ENCODE measurements at regions not wholly inside any gene's neighbourhood (a gene's known extent, or its start where the extent isn't known, plus 50 kb on each side); places are given as distances from the start of the nearest gene placed in this dataset.

DNA sequence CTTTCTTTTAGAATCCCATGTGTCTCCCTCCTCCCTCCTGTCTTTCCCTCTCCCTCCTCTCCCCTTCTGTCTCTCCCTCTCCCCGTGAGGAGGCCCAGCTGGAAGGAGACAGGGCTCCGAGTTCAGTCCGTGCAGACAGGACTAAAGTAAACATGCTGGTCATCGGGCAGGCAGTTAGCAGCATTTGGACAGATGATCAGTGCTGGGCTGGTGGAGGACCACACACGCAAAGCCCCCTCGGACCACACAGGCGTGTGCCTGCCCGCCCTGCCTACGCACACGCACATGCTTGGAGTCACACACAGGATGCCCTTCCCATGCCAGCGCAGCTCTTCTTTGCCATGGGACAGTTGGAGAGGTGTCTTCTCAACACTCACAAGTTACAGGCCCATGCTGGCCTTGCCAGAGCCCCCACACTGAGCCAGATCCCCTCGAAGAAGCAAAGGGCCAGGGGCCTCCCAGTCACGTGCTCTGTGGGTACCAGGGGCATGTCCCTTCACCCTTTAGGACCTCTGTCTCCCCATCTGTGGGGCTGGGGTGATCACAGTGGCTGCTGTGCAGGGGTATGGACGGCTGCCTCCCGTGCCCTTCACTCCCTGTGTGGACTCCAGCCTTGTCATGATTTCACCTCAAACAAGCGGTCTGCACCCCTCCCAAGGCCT, 215.7 kb upstream of the FOXF1 start:
- DNase-seq (ENCODE audit: low read depth in 2 of 2): no peak

DNA sequence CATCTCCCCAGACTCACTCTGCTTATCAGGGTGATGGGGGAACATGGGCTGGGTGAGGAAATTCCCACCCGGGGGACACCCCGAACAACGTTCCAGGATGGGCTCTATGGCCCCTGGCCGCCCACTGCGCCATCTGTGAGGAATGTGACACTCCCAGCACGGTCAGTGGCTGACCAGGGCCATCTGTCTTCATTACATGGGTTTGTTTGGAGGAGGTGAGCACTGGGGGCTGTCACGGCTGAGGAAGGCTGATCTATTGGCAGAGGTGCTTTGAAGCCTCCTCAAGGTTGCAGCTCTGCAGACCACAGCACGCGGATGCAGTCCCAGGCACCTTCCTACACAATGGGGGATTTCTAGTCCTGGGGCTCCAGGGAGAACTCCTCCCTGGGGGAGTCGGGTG, 214.1 kb upstream of the FOXF1 start:
- no peak for DNase-seq (ENCODE audit: low read depth in 2 of 2)

DNA sequence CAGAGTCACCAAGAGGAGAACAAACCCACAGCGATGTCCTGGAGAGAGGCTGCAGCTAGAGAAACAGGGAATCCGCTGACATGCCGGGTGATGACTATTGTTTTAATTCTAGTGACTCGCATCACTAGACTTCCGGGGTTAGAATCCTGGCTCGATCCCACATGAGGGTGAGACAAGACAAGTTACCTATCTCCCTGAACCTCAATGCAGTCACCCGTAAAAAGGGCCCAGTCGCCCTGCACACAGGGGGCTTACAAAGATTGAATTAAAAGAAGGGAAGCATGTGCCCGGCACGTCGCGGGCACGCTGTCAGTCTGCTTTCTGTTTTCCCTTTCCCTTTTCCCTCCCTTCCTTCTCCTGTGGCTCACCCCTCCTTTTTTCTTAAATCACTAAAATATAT, 212.9 kb upstream of the FOXF1 start:
- no peak for DNase-seq (ENCODE audit: low read depth in 2 of 2)

DNA sequence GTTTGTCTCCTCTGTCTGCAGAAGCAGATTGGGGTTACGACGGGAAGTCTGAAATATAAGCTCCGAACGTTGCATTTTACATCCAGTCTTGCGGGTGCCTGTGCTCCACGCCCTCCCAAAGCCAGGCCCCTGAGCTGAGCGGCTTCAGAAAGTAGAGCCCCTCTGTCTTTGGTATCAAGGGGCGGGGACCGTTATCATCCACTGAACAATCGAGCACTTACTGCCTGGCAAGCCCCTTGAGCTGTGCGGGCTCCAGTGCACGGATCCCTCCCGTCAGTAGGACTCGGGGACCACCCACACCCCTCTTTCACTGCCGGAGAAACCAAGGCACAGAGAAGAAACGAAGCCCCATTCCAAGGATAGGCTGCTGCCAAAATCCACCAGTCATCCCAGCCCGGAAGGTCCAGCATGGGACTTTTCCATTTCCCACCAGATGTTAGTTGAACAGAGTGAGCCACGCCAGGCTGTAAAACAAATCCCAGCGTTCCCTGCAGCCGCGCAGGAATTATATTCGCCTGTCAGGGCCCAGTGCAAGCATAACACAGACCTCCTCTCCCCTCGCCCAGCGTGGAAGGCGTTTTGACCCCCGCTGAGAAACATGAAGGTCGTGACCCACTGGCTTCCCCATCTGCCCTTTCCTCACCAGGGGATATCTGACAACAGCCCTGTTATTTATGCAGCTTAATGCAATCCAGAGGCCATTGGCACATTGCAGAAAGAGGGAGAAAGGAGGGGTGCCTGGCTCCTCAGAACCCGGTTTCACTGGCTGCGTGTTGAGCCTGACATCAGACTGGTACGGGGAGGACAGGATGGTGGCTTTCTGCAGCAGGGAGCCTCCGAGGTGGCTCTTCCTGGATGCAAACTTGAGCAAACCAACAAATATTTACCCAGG, 212.2 kb upstream of the FOXF1 start:
- no peak for DNase-seq (ENCODE audit: low read depth in 2 of 2)

DNA sequence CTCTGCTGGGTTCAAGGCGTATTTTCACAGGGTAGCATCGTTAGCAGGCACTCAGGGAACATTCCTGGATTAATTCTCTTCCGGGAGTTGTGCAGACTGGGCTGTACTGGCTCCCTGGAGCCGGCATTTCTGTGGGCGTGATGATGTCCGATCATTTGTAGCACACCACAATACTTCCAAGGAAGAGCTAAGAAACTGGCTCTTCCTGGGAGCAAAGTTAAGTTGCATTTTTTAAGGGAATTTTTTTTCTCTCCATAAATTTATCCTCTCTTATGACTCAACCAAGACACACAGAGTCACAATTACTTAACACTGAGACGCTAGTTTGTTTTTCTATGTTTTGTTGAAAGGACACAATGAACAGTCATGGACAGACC, 211.6 kb upstream of the FOXF1 start:
- no peak for DNase-seq (ENCODE audit: low read depth in 2 of 2)

DNA sequence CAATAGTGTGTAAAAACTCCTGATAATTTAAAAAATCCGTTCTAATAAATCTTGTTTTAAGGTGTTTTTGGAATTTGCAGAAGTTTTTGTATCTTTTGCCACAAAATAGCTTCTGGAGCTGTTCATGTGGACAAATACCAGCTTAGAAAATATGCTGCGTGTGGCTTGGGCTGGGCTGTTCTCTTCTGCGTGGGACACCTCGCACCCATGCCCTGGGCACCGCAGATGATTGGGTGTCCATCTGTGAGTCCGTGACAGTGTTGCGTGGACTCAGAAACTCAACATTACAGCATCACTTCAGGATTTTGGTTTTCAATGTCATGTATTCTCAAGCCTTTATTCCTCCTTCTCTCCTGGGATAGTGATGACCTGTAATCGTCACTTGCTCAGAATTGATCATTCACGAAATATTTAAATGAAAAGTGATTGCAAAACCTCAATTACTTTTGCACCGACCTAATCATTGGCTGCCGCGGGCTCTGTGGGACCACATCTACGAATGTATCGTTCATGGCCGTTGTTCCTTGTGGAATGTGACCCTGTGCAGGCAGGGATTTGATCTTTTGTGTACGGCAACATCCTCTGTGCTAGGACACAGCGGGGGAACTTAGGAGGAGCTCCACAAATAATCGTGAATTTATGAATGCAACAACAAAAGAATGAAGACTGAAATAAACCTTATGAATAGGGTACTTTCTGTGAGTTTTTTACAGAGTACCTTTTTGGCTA, 210.3 kb upstream of the FOXF1 start:
- no peak for DNase-seq (ENCODE audit: low read depth in 2 of 2)

DNA sequence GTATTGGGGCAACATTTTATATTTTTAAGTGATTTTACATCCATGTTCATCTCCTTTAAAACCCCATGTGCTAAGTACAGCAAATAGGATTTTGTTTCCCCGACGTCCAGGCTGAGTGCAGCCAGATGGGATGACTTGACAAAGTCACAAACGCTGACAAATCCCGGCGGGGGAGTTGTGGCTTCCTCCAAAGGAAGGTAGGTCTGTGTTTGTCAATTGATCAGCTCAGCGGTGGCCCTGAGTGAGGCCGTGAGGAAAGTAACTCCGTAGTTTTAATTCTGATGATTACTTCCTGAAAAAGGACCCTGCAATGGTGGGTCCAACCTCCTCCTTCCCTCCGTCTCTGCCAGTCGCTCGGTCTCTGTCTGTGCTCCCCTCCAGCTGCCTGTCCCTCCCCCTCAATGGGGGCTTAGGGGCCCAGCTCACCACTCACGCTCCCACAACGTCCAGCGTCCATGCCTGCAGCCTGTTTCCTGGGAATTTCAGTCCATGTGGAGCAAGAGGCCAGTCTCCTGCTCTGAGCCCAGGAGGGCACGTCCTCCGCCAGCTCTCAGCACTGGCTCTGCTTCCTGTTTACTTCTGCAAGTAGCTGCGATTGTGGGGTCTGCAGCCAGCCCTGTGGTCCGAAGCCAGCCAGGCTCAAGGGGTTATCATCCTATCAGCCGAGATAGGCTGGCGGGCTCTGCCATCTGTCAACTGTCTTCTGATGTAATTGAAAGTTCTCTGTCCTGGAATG, 209.4 kb upstream of the FOXF1 start:
- DNase-seq (ENCODE audit: low read depth in 2 of 2): no peak

DNA sequence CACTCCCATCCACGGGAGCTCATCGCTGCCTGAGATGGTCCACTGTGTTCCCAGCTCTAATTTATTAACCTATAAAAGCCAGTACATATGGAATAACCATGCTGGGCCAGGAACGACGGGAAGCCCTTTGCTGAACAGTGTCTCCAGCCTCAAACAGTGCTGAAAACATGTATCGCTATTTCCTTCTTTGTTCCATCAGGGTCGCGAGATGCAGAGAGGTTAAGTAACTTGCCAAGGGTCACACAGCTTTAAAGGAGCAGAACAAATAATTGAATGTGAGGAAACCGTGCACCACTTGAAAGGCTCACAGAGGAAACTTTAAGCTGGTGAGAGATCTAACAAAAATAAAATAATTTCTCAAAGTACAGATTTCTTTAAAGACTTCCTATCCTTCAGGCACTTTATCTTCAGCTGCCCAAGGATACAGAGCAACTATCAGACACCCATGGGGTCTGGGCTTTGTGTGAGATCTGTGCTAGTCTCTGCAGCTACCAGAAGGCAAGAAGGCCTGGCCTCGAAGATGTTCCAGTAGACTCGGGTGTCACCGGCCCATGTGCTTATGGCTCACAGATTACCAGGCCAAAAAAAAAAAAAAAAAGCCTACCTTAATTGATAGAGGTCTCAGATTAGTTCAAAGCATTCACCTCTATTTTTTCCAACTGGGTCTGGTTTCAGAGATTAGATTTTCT, 207.8 kb upstream of the FOXF1 start:
- no peak for DNase-seq (ENCODE audit: low read depth in 2 of 2)

DNA sequence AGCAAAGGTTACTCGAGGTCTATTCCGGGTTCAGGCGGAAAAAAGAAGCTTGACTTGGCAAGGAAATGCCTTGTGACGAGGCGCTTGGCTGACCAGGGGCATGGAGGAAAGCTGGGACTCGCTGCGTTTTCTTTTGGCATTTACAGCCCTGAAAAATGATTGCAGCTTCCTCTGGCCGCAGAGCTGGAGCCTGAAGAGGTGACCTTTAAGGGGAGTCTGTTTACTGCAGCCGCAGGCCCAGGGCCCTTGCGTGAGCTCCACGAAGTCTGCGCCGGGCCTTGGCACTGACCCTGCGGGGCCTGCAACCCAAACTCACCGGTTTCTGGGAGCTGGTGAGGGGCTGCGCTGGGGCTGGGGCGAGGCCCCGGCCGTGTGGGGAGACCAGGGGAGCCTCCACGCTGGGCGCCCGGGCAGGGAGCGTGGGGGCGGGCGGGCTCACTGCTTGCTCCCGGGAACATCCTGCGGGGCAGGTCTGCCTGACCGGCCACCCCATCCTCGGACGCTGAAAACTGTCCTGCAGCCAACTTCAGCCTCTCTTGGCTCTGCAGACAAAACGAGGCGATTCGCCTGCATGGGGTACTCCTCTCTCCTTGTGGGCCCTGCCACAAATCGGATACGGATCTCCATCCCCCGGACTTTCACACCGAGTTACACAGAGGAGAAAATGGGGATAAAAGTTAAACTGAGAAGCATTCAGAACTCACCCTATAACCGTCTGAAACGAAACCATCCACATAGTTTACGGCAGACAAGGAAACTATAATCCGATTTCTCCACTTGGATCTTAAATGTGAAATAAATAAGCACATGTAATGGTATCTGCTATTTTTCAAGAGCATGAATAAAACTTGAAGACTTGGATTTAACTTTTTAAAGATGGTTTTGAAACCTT, 206.3 kb upstream of the FOXF1 start:
- no peak for DNase-seq (ENCODE audit: low read depth in 2 of 2)

DNA sequence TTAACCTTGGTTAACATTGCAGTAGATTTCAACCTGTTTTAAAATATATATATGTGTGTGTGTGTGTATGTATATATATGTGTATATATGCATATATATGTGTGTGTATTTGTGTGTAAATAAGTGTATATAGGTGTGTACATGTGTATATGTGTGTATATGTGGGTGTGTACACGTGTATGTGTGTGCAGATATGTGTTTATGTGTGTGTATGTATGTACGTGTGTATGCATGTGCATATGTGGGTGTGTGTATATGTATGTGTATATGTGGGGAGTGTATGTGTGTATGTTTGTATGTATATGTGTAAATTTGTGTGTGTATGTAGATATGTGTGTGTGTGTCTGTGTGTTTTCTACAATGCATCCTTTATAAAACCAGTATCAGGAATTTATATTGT, 205.5 kb upstream of the FOXF1 start:
- no peak for DNase-seq (ENCODE audit: low read depth in 2 of 2)

DNA sequence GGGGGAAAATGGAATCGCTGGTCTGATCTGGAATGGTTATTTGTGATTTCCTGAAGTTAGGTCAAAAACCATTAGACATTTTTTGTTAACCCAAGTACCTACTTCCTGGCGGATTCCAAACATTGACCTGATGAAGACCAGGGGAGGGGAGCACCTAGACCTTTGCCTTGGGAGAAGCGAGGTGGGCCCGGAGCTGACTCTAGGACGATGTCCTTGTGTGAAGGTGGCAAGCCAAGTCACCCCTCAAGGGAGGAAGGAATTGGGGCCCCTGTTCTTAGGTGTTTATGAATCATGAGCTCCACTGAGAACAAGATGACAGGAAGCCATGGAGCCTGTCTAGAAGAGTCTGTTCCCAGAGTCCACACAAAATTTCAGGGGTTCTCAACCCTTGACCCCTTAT, 204.9 kb upstream of the FOXF1 start:
- no peak for DNase-seq (ENCODE audit: low read depth in 2 of 2)

DNA sequence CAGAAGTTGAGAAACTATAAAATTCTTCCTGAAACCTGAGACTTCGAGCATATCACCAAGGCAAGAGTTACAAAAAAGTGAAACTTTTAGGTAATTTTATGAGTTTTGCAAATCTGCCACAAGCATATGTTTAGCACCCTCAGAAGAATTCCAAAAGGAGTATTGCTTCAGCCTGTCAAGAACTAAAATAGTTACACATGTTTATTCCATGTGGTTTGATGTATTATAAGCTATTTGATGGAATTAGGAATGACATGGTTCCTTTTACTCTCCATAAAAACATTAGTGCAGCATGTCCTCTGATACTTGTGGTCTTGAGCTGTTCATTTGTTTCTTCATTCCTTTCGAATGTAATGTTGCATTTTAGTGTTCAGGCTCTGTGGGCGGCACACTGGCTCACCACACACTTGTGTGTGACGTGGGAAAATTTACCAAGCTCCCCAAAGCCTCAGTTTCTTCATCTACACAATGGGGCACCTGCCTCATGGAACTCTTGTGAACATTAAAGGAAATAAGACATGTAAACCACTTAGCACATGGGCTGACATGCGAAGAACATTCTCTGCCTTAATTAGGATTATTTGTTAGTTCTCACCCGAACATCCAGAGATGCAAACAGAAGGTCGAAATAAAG, 204.2 kb upstream of the FOXF1 start:
- no peak for DNase-seq (ENCODE audit: low read depth in 2 of 2)

DNA sequence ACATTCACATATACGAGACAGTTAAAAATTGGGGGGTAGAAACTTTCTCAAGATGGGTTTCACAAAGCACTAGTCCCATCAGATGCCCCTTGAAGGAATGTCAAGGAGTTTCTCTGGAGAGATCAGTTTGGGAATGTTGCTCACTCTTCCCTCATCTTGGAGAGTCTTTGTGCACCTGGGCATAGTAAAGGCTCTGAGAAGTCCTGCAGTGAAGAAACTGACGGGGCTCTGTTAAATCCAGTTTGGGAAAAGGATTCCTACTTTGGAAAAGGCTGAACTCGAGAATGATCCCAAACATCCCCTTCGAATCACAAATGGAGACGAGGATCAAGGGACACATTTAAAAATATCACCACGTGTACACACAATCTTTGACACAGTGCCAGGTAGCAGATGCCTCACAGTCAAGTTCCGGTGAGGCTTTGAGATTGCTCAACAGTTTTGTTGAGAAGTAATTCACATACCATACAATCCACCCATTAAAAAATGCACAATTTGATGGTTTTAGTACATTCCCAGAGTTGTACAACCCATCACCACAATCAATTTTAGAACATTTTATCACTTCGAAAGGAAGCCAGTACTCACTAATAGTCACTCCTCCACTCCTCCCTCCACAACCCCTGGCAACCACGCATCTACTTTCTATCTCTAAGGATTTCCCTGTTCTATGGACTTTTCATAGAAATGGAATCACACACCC, 203.4 kb upstream of the FOXF1 start:
- DNase-seq (ENCODE audit: low read depth in 2 of 2): no peak

DNA sequence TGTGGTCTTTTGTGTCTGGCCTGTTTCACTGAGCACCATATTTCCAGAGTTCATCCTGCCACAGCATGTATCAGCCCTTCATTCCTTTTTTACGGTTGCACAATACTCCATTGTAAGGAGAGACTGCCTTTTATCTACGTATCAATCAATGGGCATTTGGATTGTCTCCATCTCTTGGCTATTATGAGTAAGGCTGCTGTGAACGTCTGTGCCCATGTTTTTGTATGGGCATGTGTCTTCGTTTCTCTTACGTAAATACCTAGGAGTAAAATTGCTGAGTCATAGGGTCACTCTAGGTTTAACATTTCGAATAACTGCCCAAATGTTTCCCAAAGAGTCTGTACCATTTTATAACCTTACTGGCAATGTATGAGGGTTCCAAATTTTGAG, 202.8 kb upstream of the FOXF1 start:
- DNase-seq (ENCODE audit: low read depth in 2 of 2): no peak

DNA sequence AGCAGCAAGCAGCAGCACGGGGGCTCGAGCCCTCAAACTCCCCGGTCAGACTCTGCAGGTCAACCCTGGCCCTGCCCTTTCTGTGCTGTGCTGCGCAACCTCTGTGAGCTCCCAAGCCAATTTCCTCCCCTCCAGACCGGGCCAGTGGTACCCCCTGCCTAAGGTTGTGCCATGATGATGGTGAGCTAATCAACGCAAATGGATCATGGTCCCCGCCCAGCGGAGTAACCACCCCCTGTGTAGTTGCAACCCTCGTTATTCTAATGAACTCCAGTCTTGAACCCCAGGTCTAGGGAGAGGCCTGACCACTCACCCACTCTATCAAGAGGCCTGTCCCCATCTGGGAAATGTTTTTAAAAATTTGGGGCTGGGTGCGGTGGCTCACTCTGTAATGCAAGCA, 201.8 kb upstream of the FOXF1 start:
- DNase-seq (ENCODE audit: low read depth in 2 of 2): no peak

DNA sequence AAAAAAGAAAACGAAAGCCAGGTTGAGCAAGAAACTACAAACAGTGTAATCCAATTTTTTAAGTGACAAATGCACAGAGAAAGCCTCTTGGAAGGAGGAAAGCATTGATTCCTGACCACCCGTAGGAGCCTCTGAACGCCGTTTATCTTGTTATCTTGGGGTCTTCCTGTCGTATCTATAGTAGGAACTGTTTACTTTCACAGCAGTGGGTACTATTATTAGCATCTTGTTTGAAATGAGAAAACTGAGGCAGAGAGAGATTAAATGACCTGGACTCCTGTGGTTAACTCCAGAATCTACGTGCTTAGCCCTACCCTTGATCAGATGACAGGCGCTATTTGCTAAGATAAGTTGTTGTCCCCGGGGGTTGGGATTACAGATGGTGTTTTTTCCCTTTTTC, 196.7 kb upstream of the FOXF1 start:
- no peak for DNase-seq (ENCODE audit: low read depth in 2 of 2)

DNA sequence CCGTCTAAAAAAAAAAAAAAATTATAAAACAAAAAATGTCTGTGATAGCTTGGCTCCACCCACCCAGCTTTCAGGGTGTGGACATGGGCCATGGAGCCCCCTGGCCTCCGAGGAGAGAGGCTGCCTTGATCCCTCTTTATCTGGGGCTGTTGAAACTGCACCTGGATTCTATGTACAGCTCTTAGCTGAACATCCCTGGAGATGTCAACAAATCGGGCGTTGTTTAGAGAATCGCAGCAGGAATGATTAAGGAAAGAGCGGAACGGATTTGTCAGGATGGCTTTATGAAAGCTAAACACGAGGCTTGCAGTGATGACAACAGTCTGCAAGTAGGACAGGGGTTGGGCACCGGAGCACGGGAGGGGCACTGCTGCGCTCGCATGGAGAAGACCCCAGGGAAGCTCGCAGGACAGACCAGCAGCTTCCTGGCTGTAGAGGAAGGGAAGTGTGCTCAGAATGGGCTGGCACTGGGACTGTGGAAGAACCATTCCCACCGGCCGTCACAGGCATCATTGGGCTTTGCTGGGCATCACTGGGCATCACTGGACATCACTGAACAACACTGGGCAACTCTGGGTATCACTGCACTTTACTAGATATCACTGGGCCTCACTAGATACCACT, 195.8 kb upstream of the FOXF1 start:
- no peak for DNase-seq (ENCODE audit: low read depth in 2 of 2)

DNA sequence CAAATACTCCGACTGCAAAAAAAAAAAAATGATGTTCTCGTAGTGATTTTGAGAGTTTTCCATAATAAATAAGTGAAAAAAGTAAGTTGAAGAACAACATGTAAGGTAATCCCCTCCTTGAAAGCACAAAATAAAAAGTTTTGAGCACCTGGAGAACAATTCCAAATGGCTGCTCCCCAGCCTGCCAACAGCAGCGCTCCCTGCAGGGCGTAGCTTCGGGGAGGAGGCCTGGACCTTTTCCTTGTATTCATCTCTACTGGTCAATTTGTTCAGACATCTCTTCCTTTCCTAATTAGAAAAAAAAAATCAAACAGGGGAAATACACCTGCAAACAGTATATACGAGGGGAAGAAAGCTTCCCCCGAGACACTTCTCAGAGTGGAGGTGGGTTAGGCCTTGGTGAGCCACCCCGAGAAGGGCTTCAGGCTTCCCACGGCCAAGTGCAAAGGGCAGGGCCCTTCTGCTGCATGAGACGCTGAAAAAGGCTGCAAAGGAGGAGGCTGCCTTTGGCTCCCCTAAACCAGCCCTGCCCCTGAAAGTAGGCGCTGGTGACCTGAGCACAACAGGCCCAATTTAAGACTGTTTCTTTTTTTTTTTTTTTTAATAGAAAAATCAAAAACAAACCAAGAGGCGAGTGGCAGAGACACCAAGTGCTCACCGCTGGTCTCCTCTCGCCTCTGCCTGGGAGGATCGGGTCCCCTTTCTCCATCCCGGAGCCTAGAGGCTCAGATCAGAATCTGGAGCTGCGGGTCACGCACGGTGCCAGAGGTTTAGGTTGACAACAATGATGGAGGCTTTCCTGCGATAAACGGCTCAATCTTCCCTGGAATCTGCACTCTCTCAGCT, 193.1 kb upstream of the FOXF1 start:
- DNase-seq (ENCODE audit: low read depth in 2 of 2): no peak

Data from stimulated activated CD8-positive, alpha-beta memory T cell treated with anti-CD3 and anti-CD28 coated beads, Interleukin-7, amount 100 ng/mL, for 1 hour (primary cell).